ENCODE measurements at regions not wholly inside any gene's neighbourhood (a gene's known extent, or its start where the extent isn't known, plus 50 kb on each side); places are given as distances from the start of the nearest gene placed in this dataset.
"Not testable (repeated sequence)": the region's sequence is repeated elsewhere in the genome, so short reads cannot be mapped to it uniquely, and the experiment has no call there.

GRCh38 chr2:185384822-185385560, 353.6 kb upstream of the FSIP2 start:
- no peak for DNase-seq

- DNase-seq: no peak
Measured at GRCh38 chr2:185388226-185388625, 350.4 kb upstream of the FSIP2 start.

GRCh38 chr2:185391543-185391942, 347.1 kb upstream of the FSIP2 start:
- DNase-seq: no peak

- no peak for DNase-seq
Measured at GRCh38 chr2:185393091-185393490, 345.5 kb upstream of the FSIP2 start.

- DNase-seq: no peak
Measured at GRCh38 chr2:185402474-185402873, 336.1 kb upstream of the FSIP2 start.

GRCh38 chr2:185404578-185404977, 334.0 kb upstream of the FSIP2 start:
- no peak for DNase-seq

GRCh38 chr2:185417111-185417510, 321.5 kb upstream of the FSIP2 start:
- no peak for DNase-seq

- DNase-seq: no peak
Measured at GRCh38 chr2:185417688-185418087, 320.9 kb upstream of the FSIP2 start.

GRCh38 chr2:185424958-185425629, 313.5 kb upstream of the FSIP2 start:
- DNase-seq: not testable (repeated sequence)

GRCh38 chr2:185428000-185428399, 310.6 kb upstream of the FSIP2 start:
- no peak for DNase-seq

GRCh38 chr2:185433824-185434223, 304.8 kb upstream of the FSIP2 start:
- no peak for DNase-seq

- no peak for DNase-seq
Measured at GRCh38 chr2:185436787-185437372, 301.7 kb upstream of the FSIP2 start.

- no peak for DNase-seq
Measured at GRCh38 chr2:185441486-185442005, 297.1 kb upstream of the FSIP2 start.

- DNase-seq: no peak
Measured at GRCh38 chr2:185456517-185456916, 282.1 kb upstream of the FSIP2 start.

- DNase-seq: no peak
Measured at GRCh38 chr2:185463481-185463880, 275.1 kb upstream of the FSIP2 start.

- DNase-seq: no peak
Measured at GRCh38 chr2:185466915-185467314, 271.7 kb upstream of the FSIP2 start.

- DNase-seq: no peak
Measured at GRCh38 chr2:185471441-185471840, 267.2 kb upstream of the FSIP2 start.

- DNase-seq: no peak
Measured at GRCh38 chr2:185472574-185472973, 266.0 kb upstream of the FSIP2 start.

GRCh38 chr2:185473838-185474237, 264.8 kb upstream of the FSIP2 start:
- no peak for DNase-seq

- DNase-seq: no peak
Measured at GRCh38 chr2:185475914-185476313, 262.7 kb upstream of the FSIP2 start.

- DNase-seq: no peak
Measured at GRCh38 chr2:185477452-185477851, 261.2 kb upstream of the FSIP2 start.

GRCh38 chr2:185484602-185485001, 254.0 kb upstream of the FSIP2 start:
- no peak for DNase-seq

GRCh38 chr2:185502351-185502750, 236.3 kb upstream of the FSIP2 start:
- DNase-seq: peak in 1 of 14 donors; percentile 79

GRCh38 chr2:185507719-185508118, 230.9 kb upstream of the FSIP2 start:
- DNase-seq: no peak
